ENCODE measurements at regions not wholly inside any gene's neighbourhood (a gene's known extent, or its start where the extent isn't known, plus 50 kb on each side); places are given as distances from the start of the nearest gene placed in this dataset.

- TF ChIP-seq, protein P1, sequence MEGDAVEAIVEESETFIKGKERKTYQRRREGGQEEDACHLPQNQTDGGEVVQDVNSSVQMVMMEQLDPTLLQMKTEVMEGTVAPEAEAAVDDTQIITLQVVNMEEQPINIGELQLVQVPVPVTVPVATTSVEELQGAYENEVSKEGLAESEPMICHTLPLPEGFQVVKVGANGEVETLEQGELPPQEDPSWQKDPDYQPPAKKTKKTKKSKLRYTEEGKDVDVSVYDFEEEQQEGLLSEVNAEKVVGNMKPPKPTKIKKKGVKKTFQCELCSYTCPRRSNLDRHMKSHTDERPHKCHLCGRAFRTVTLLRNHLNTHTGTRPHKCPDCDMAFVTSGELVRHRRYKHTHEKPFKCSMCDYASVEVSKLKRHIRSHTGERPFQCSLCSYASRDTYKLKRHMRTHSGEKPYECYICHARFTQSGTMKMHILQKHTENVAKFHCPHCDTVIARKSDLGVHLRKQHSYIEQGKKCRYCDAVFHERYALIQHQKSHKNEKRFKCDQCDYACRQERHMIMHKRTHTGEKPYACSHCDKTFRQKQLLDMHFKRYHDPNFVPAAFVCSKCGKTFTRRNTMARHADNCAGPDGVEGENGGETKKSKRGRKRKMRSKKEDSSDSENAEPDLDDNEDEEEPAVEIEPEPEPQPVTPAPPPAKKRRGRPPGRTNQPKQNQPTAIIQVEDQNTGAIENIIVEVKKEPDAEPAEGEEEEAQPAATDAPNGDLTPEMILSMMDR (conservative IDR thresholded peaks at IDR 0.05; ENCODE audit: low read depth, low read length): no peak
- TF ChIP-seq EZH2phosphoT487 (IDR thresholded peaks at IDR 0.05; ENCODE audit: borderline replicate concordance, low read length) (no peak), EZH2 (IDR thresholded peaks at IDR 0.05; ENCODE audit: low read length, unreplicated experiment) (no peak)
Measured at GRCh38 chr3:174613173-174613572, 246.0 kb upstream of the NAALADL2 start.
